OCI-LY1 (cell line): ENCODE measurements at regions not wholly inside any gene's neighbourhood (a gene's known extent, or its start where the extent isn't known, plus 50 kb on each side); places are given as distances from the start of the nearest gene placed in this dataset.
A peak's percentile ranks its signal among the peaks of the same experiment; 100 is the strongest.

Experiments used
- EZH2 ChIP-seq: fragments of 200-600 bp; sonication (generic), shearing (Covaris generic); IDR thresholded peaks from 2 replicates; pipeline ENCODE4 v1.8.0; 2017; ENCODE audit warnings: borderline replicate concordance, mixed run types, mild to moderate bottlenecking, antibody characterized with exemption, low read length, moderate library complexity, mixed read lengths
- TF ChIP-seq, protein P1 (sequence below): fragments of 200-600 bp; sonication (generic), shearing (Covaris generic); IDR thresholded peaks from 2 replicates; pipeline ENCODE4 v1.5.1; 2017; ENCODE audit warnings: mild to moderate bottlenecking, antibody characterized with exemption, low read length, moderate library complexity, mixed read lengths

DNA sequence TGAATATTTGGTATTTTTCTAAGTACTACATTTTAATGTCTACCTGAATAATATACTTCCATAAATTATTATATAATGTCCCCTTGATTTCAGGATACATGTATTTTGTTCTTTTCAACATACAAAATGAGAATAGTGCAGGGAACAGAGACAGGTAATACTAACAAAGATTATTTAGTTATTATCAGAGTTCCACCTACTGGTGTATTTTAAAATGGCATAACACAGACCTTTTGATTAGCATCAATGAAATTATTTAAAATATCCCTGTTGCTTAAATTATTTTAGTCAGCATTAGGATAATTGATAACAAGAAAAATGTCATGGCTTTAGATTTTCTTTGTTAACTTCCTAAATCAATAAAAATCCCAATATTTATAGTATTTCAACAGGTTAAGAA is 184.0 kb downstream of the PRDM13 start:
- TF ChIP-seq, protein P1, sequence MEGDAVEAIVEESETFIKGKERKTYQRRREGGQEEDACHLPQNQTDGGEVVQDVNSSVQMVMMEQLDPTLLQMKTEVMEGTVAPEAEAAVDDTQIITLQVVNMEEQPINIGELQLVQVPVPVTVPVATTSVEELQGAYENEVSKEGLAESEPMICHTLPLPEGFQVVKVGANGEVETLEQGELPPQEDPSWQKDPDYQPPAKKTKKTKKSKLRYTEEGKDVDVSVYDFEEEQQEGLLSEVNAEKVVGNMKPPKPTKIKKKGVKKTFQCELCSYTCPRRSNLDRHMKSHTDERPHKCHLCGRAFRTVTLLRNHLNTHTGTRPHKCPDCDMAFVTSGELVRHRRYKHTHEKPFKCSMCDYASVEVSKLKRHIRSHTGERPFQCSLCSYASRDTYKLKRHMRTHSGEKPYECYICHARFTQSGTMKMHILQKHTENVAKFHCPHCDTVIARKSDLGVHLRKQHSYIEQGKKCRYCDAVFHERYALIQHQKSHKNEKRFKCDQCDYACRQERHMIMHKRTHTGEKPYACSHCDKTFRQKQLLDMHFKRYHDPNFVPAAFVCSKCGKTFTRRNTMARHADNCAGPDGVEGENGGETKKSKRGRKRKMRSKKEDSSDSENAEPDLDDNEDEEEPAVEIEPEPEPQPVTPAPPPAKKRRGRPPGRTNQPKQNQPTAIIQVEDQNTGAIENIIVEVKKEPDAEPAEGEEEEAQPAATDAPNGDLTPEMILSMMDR, result peak; percentile 39
- TF ChIP-seq EZH2, result no peak
